Ascending aorta (tissue), 2 donors: ENCODE measurements at regions not wholly inside any gene's neighbourhood (a gene's known extent, or its start where the extent isn't known, plus 50 kb on each side); places are given as distances from the start of the nearest gene placed in this dataset.

ENCODE experiments used
- DNase-seq, 2 donors: peaks; one replicate each; pipeline ENCODE4 v3.0.0-alpha.2; 2019; ENCODE audit warnings: low spot score in 2 of 2
- H3K27ac ChIP-seq, 2 donors: fragments of 200-600 bp; sonication (generic); one replicate each; pipeline ENCODE4 v1.5.1; 2016 to 2017; ENCODE audit warnings: mild to moderate bottlenecking in 1 of 2
- H3K27me3 ChIP-seq: fragments of 200-600 bp; sonication (generic); one replicate; pipeline ENCODE4 v1.5.1; 2017
- H3K36me3 ChIP-seq, 2 donors: fragments of 200-600 bp; sonication (generic); one replicate each; pipeline ENCODE4 v1.5.1; 2016
- H3K4me1 ChIP-seq, 2 donors: fragments of 200-600 bp; sonication (generic); one replicate each; pipeline ENCODE4 v1.5.1; 2016 to 2017; ENCODE audit warnings: mild to moderate bottlenecking in 1 of 2
- H3K4me3 ChIP-seq, 2 donors: fragments of 200-600 bp; sonication (generic); one replicate each; pipeline ENCODE4 v1.5.1; 2016 to 2017; ENCODE audit warnings: mild to moderate bottlenecking in 1 of 2
- H3K9me3 ChIP-seq, 2 donors: fragments of 200-600 bp; sonication (generic); one replicate each; pipeline ENCODE4 v1.5.1; 2016
- intact Hi-C: fragments of 100-400 bp; cut with DNase I; formaldehyde crosslinking; loops from one replicate; pipeline ENCODE4 v1.15.1; 2023
- TF ChIP-seq, protein P1 (sequence below), 3 experiments: fragments of 200-600 bp in 2 of 3; fragments of 450-650 bp in 1 of 3; sonication (generic) in 2 of 3; IDR thresholded peaks; one replicate each; pipeline ENCODE4 v1.5.1; 2016 to 2019; ENCODE audit warnings: antibody characterized with exemption in 3 of 3, mild to moderate bottlenecking in 1 of 3, moderate library complexity in 1 of 3

DNA sequence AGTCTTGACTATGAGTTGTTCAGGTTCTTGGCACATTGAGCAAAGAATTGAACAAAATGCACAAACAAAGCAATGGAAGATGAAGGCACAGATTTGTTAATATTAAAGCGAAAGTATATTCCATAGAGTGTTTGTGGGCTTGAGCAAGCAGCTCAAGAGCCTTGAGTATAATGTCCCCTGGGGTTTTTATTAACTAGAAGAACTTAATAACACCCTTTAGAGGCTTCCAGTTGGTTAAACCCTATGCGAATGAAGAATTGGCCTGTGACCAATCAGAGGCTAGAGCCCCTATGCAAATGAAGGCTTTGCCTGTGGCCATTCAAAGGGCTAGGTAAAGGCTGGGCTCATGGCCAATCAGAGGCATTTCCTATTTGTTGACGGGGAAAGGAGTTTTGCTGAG, 135.3 kb upstream of the IL12B start:
- Histone ChIP-seq H3K9me3 (no peaks in the 10 kb centered on the region), H3K27me3 (no peaks in the 10 kb centered on the region), H3K4me1 (peaks cover 0 to 6% of the 10 kb centered on the region in 2 donors), H3K36me3 (no peaks in the 10 kb centered on the region), H3K27ac (no peak overlapping the region), H3K4me3 (no peak overlapping the region)
- no peak for DNase-seq
- intact Hi-C loops = no loop called here
- TF ChIP-seq, protein P1, sequence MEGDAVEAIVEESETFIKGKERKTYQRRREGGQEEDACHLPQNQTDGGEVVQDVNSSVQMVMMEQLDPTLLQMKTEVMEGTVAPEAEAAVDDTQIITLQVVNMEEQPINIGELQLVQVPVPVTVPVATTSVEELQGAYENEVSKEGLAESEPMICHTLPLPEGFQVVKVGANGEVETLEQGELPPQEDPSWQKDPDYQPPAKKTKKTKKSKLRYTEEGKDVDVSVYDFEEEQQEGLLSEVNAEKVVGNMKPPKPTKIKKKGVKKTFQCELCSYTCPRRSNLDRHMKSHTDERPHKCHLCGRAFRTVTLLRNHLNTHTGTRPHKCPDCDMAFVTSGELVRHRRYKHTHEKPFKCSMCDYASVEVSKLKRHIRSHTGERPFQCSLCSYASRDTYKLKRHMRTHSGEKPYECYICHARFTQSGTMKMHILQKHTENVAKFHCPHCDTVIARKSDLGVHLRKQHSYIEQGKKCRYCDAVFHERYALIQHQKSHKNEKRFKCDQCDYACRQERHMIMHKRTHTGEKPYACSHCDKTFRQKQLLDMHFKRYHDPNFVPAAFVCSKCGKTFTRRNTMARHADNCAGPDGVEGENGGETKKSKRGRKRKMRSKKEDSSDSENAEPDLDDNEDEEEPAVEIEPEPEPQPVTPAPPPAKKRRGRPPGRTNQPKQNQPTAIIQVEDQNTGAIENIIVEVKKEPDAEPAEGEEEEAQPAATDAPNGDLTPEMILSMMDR (IDR thresholded peaks at IDR 0.05) = no peak

- no peaks in the 10 kb centered on the region for H3K36me3 ChIP-seq
- H3K4me1 ChIP-seq = peaks cover 0 to 2% of the 10 kb centered on the region in 2 donors
- no peak for DNase-seq
- intact Hi-C loops = no loop called here
- no peaks in the 10 kb centered on the region for H3K27me3 ChIP-seq
- H3K9me3 ChIP-seq = no peaks in the 10 kb centered on the region
- no peak overlapping the region for H3K4me3 ChIP-seq
- TF ChIP-seq, protein P1 (IDR thresholded peaks at IDR 0.05) = no peak
- no peak overlapping the region for H3K27ac ChIP-seq
These were observed 137.4 kb upstream of the IL12B start for GRCh38 chr5:159467666-159468065.

GRCh38 chr5:159469496-159470372, 139.4 kb upstream of the IL12B start:
- Histone ChIP-seq H3K27me3 (no peaks in the 10 kb centered on the region), H3K4me1 (peaks cover 0 to 2% of the 10 kb centered on the region in 2 donors), H3K36me3 (no peaks in the 10 kb centered on the region), H3K9me3 (peaks cover 0 to 6% of the 10 kb centered on the region in 2 donors), H3K27ac (no peak overlapping the region), H3K4me3 (no peak overlapping the region)
- TF ChIP-seq, protein P1 (IDR thresholded peaks at IDR 0.05) = no peak
- intact Hi-C loops = no loop called here
- no peak for DNase-seq

DNA sequence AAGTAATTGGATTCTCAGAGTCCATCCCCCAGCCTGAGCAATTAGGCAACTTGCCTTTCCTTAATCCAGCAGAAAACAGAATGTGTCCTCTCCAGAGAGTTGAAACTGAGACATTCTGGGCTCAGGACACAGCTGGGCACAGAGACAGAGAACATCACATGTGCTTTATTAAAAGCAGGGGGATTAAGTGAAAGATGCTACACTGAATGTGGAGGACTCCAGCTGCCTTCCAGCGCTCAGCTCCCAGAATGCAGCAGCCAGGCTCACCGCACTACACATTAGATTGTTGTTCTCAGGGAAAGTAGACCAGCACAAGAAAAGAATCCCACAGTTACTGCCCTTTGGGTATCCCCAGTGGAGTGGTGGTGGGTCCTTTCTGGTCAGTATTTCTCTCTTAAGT, 141.6 kb upstream of the IL12B start:
- Histone ChIP-seq H3K4me1 (peaks cover 0 to 2% of the 10 kb centered on the region in 2 donors), H3K9me3 (peaks cover 0 to 20% of the 10 kb centered on the region in 2 donors), H3K36me3 (no peaks in the 10 kb centered on the region), H3K4me3 (no peak overlapping the region), H3K27me3 (no peaks in the 10 kb centered on the region), H3K27ac (no peak overlapping the region)
- DNase-seq = no peak
- TF ChIP-seq, protein P1 (IDR thresholded peaks at IDR 0.05) = no peak
- intact Hi-C loops = no loop called here

DNA sequence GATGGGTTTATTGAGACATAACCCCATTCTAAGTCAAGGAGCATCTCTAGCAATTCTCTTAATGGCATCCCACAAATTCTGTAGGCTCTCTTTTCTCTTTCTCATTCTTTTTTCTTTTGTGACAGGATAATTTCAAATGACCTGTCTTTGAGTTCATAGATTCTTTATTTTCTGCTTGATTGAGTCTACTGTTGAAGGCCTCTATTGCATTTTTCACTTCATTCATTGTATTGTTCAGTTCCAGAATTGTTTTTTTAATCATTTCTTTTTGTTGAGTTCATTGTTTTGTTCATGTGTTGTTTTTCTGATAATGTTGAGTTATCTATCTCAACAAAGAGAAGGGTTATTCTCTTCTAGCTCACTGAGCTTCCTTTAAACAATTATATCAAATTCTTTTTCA, 144.7 kb upstream of the IL12B start:
- Histone ChIP-seq H3K27ac (no peak overlapping the region), H3K27me3 (no peaks in the 10 kb centered on the region), H3K36me3 (no peaks in the 10 kb centered on the region), H3K9me3 (peaks cover 0 to 20% of the 10 kb centered on the region in 2 donors), H3K4me3 (no peak overlapping the region), H3K4me1 (peaks cover 0 to 2% of the 10 kb centered on the region in 2 donors)
- intact Hi-C loops = no loop called here
- TF ChIP-seq, protein P1 (IDR thresholded peaks at IDR 0.05) = no peak
- no peak for DNase-seq
